ENCODE measurements at regions not wholly inside any gene's neighbourhood (a gene's known extent, or its start where the extent isn't known, plus 50 kb on each side); places are given as distances from the start of the nearest gene placed in this dataset.

DNA sequence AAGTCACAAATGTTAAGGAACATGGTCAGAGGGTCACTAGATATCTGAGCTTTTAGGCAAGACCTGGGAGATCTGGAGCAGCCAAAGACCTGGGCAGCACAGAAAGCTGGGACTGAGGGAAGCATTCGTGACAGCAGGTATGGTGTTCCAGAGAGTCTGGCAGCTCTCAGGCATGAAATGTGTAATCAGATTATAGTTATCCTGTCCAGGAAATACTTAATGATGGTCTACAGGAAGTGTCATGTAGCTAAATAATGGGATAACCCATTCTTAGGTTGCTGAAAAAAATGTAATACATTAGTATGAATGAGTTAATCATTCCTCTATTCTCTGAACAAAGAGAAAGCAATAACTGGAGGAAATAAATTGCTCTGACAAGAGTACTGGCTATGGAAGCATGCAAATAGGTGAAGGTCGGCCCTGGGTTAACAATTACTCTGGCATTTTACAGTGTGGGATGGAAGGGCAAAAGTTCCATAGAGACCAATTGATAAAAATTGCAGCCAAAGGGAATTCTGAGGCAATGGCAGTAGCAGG lies 740.5 kb downstream of the CBLN4 start:
- no peak for DNase-seq (ENCODE audit: low read depth in 2 of 2)

DNA sequence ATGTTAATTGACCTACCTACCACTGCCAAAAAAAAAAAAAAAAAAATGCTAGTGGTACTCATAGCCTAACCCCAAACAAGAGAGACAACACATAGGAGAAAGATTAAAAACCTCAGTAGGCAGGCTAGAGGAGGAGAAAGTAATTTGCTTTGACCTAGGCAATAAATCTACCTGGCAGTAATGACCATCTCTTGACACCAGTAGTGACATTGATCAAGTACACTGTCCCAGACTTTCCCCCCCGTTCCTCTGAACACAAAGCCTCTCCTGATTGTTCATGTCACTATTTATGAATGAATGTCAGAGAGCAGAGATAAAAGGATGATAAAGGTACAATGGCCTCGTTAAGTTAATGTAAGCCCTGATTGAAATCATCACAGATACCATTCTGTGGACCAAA lies 746.8 kb downstream of the CBLN4 start:
- DNase-seq (ENCODE audit: low read depth in 2 of 2) = no peak

DNA sequence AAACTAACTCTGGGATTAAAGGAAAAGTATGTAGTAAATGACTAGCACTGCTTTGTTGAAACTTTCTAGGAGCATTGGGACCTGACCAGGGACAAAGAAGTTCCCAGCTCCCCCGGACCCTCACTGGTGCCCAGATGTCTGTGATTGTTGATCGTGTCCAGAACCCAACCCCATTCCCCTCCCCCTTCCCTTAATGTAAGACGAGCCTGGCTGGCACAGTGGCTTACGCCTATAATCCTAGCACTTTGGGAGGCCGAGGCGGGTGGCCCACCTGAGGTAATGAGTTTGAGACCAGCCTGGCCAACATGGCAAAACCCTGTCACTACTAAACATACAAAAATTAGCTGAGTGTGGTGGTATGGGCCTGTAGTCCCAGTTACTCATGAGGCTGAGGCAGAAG lies 750.3 kb downstream of the CBLN4 start:
- no peak for DNase-seq (ENCODE audit: low read depth in 2 of 2)

DNA sequence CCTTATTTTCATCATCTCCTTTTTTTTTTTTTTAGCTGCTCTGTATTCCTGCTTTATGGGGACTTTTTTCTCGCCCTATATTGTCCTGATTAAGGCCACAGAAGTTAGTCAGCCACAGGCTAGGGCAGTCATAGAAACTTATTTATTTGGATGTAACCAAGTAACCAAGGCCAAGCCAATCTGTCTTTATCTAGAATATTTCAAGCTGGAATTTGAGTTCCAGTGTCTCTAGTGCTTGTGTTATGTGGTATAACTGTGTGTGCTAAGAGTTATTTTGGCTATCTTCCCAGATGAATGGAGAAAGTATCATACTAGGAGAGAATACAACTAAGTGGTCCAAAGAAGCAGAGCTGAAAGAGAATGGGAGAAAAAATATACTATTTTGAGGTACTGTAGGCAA lies 751.5 kb downstream of the CBLN4 start:
- peak in 1 of 2 experiments; percentile 9 for DNase-seq (ENCODE audit: low read depth in 2 of 2)

DNA sequence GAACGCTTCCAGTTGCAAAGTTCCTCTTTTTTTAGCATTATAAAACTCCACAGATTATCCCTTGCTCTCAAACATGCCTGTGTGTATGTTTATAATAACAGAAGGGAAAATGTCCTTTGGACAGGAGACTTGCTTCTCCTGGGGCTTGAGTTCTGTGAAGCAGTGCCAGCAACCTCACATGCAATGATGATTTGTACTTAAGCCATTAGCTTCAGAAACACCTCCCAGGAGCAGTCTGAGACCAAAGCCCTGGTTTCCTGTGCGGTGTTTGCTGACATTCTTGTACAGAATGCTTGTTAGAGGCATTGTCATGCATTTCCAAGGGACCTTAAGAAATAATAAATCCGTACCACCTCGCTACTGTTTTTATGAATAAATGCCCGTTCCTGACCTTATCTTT lies 752.8 kb downstream of the CBLN4 start:
- DNase-seq (ENCODE audit: low read depth in 2 of 2) = no peak

DNA sequence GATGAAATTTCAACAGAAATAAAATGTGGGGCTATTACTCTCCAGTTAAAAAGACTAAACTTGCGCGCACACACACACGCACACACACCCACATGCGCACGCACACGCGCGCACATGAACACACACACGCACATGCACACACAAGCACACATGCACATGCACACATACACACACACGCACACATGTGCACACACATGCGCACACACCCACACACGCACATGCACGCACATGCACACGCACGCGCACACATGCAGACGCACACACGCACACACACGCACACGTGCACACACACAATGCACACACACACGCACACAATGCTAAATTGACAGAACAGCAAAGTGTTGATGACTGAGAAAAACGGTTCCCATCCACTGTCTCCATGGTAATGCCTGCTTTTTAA lies 754.1 kb downstream of the CBLN4 start:
- DNase-seq (ENCODE audit: low read depth in 2 of 2) = no peak

DNA sequence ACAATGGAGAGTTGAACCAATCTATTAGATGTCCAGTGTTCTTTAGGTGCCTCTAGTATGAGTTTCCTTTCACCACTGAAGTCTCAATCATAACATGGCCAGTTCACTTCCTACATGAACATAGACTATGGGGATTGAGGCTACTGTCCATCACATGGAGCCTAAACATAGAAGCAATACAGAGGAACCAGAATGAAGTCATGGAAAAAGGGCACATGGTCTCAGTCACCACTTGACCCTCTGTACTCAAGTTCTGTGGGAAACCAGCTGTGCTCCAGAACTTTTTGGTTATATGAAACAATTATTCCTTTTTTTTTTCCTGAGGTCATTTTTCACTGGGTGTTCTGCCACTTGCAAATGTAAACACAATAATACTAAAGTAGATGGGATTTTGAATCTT lies 762.5 kb downstream of the CBLN4 start:
- no peak for DNase-seq (ENCODE audit: low read depth in 2 of 2)

DNA sequence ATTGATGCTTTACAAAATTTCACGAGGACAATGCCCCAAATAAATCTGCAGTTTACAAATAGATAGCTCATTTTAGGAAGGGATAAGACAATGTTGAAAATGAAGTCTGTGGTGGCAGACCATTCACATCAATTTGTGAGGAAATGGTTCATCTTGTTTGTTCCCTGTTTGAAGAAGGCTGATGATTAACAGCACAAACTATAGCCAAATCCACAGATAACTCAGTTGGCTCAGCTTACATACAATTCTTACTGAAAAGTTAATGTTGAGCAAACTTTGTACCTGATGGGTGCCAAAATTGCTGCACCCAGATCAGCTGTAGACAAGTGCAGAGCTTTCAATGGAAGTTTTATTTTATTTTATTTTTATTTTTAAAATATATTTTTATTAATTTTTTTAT lies 763.9 kb downstream of the DOK5 start:
- DNase-seq (ENCODE audit: low read depth in 2 of 2) = no peak

DNA sequence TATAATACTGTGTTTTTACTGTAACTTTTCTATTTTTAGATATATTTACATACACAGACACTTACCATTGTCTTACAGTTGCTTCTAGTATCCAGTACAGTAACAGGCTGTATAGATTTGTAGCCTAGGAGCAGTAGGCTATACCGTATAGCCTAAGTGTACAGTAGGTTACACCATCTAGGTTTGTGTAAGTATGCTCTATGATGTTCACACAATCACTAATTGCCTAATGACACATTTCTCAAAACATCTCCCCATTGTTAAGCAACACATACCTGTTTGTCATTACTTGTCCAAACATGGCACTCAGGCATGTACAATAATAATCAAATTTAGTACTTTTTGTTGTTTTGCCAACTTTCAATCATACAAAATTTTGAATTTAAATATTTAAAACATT lies 757.3 kb downstream of the DOK5 start:
- no peak for DNase-seq (ENCODE audit: low read depth in 2 of 2)

DNA sequence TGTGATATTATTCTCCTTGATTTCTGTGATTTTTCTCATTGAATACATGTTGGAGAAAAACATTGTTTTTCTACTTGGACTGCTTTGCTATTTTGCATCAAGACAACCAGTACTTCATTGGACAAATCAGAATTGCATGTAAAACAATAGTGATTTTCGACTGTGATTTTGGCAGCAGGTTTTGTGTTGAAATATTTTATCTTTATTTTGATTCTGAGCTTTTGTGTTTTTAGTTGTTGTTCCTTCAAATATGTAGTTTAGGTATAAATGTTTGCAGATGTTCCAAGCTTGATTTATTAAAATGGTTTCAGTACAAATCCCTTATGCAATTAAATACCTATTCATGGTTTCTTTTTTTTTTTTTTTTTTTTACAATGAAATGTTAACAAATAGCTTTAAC lies 754.1 kb downstream of the DOK5 start:
- no peak for DNase-seq (ENCODE audit: low read depth in 2 of 2)

DNA sequence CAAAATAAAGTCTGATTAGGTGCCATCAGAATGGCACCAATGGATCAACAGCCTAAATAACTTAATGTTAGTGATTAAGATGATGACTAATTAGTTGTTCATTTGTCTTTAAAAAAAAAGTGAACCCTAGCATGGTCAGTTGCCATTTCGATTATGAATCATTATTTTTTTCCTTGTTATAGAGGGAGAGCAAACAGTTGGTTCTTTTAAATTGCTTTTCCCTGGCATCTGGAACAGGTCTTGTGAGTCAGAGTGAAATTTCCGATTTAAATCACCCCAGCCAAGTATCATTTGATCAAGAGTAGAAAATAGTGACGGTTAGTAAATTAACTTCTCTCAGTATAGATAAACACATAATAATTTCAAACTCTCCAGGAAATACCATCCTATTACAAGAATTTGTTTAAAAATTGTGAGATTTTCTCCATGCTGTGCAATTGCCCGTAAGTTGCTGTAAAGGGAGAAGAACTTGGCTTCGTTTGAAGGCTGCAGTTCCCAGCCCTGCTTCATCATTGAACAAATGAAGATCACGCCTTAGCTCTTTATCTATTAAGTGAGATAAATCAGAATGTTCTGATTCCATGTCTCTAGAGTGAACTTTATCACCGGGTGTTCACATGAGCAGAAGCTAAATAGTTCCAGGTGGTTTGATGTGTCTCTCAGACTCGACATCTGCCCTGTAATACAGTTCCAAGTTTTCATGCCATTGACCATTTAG lies 741.3 kb downstream of the DOK5 start:
- no peak for DNase-seq (ENCODE audit: low read depth in 2 of 2)

DNA sequence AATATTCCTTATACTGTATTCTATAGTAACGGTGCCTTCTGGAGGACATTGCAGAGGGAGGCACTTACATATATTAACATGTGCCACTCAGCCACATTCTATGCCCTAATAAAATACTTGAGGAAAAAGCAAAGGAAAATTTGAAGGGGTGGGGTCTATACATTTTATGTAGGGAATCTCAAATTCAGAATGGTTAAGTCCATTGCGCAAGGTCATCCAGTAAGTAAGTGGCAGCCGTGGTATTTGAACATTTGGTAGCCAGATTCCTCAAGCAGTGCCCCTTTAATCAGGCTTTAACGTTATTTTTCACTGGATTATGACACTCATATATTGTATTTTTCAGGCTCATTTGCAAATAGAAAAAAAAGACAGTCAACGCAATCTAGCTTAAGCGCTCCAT lies 738.3 kb downstream of the DOK5 start:
- no peak for DNase-seq (ENCODE audit: low read depth in 2 of 2)

DNA sequence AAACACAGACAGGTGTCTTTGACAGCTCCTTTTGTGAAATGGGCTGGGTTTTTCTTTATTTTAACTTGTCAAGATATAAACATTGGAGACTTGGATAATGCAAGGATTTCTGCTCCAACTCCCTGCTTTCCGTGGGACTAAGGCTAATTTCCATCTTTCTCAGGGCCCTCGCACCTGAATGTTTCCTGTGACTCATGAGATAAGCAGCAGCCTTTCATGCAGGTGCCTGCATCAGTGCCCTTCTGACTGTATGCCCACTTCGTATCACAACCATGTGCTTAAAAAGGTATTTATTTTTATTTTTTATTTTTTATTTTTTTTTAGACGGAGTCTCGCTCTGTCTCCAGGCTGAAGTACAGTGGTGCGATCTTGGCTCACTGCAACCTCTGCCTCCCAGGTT lies 736.1 kb downstream of the DOK5 start:
- DNase-seq (ENCODE audit: low read depth in 2 of 2) = no peak

DNA sequence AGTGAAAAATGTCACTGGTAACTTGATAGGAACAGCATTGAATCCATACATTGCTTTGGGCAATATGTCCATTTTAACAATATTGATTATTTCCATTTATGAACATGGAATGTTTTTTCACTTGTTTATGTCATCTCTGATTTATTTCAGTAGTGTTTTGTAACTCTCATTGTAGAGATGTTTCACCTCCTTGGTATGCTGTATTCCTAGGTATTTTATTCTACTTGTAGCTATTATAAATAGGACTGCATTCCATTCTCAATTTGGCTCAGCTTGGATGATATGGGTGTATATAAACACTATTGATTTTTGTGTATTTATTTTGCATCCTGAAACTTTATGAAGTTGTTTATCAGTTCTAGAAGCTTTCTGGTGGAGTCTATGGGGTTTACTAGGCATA lies 730.3 kb downstream of the DOK5 start:
- DNase-seq (ENCODE audit: low read depth in 2 of 2) = no peak

DNA sequence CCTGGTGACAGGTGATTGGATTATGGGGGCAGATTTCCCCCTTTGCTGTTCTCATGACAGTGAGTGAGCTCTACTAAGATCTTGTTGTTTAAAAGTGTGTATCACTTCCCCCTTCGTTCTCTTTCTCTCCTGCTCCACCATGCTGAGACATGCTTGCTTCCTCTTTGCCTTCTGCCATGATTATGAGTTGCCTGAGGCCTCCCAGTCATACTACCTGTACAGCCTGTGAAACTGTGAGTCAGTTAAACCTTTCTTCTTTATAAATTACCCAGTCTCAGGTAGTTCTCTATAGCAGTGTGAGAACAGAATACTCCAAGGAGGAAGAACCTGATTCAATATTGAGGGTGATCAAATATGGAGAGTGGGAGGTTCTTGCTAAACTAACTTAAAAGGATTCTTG lies 724.9 kb downstream of the DOK5 start:
- no peak for DNase-seq (ENCODE audit: low read depth in 2 of 2)

DNA sequence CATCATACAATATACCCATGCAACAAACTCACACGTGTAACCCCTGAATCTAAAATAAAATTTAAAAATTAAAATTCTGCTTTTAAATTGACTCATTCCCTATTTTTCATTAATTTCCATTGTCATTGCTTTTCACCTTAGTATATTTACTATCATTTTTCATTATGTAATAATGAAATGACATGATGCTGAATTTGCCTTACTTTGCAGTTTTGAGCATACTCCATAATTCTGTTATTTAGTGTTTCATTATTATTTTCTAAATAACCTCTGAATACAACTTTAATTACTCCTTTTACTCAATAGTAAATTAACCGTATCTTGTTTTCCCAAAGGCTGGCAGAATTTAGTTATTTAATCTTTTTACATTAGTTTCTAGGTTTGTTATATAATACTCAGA lies 719.6 kb downstream of the DOK5 start:
- no peak for DNase-seq (ENCODE audit: low read depth in 2 of 2)

DNA sequence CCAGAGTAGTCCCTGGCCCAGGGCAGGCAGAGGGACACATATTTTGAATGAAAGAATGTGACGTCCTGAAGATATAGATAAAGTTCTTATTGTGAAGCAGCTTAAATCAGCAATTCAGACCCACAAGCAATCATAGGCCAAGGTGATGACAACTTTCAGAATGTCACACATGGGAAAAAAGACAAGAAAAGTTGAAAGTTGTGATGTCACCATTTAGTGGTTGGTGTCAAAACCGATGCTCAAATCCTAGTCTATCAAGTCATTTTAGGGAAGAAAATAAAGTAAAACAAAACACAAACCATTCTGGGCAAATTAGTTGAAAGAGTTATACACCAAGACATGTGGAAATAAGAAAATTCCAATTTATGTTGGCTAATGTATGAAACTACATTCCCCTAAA lies 710.8 kb downstream of the DOK5 start:
- DNase-seq (ENCODE audit: low read depth in 2 of 2) = no peak

DNA sequence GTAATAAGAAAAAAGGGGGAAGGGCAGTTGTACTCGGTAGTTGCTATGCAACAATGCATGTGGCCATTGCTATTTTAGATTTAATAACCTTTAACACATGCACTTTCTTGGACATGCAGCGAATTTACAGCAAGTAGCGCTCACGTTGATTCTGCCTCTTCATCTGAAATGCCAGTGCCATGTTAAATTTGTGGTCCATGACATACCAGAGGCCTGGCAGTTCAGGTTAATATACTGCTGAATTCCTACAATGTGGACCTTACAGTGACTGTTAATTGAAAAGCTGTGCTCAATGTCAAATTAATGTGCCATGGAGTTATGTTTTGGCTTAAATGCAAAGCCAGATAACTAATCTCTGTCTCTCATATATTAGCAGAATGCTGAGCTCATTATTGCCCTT lies 699.7 kb downstream of the DOK5 start:
- DNase-seq (ENCODE audit: low read depth in 2 of 2) = no peak

DNA sequence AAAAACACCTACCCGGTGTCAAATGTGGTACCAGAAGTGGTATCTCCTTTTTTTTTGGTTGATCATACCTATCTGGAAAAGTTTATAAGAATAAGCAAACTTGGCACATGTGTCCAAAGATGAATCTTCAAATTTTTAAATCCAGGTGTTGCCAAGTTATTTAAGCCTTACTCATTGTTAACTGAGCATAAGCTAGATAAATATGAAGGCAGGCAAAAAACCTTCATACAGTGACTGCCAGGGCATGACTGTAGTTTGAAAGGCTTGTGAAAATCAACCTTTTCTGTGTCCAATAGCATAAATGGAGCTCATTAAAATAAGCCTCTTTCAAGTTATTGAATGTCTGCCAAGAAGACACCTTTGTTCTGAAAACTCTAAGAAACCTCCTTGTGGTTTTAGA lies 699.2 kb downstream of the DOK5 start:
- DNase-seq (ENCODE audit: low read depth in 2 of 2) = no peak

DNA sequence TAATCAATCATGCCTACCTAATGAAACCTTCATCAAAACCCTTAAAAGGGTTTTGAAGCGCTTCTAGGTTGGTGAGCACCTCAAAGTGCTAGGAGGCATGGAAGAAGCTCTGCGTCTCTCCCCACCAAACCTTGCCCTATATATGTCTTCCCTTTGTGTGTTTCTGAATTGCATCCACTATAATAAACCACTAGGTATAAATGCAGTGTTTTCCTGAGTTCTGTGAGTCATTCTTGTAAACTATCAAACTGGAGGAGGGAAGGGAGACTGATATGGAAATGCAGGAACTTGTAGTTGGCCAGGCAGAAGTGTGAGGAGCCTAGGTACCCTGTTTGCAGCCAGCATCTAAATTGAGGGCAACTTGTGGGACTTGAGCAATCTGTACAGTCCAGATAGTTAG lies 698.8 kb downstream of the DOK5 start:
- no peak for DNase-seq (ENCODE audit: low read depth in 2 of 2)

DNA sequence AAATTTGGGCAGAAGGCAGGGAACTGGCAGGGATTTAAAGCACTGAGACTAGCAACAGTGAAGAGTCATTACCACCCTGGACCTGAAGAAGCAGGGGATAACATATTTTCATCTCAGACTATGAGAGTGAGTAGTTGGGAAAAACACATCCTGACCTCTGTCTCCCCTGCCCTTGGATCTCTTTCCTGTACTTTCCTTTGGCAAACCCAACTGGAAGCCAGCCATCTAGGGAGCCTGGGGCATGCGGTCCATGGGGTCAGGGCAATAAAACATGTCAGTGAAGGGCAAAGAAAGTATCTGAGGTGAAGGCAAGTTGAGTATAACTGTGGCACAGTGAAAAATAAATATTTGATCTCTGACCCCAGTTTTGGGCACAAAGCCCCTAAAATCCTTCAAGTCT lies 698.2 kb downstream of the DOK5 start:
- DNase-seq (ENCODE audit: low read depth in 2 of 2) = no peak

DNA sequence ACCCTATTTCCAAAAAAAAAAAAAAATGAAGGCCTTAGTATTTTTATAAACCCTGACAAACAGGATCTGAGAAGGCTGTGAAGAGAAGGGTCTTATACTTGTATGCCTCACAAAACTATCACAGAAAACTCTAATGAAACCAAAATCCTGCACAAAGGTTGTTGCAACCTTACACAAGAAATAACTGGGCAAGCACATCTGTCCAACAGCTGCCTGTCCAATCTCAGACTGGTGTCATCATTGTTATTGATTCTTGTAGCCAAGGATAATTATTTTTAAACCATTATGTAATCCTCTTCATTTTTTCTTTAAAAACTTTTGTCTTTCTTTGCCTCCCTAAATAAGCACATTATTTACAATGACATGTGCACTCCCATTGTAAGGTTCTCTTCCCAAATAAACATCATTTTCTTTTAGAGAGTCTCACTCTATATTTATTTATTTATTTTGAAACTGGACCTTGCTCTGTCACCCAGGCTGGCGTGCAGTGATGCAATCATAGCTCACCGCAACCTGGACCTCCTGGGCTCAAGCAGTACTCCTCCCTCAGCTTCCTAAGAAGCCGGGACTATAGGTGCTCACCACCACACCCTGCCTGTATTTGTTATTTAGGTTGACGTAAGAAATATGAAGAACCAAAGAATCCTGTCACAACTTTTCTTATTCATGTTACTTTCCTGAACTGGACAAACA lies 697.1 kb downstream of the DOK5 start:
- no peak for DNase-seq (ENCODE audit: low read depth in 2 of 2)

DNA sequence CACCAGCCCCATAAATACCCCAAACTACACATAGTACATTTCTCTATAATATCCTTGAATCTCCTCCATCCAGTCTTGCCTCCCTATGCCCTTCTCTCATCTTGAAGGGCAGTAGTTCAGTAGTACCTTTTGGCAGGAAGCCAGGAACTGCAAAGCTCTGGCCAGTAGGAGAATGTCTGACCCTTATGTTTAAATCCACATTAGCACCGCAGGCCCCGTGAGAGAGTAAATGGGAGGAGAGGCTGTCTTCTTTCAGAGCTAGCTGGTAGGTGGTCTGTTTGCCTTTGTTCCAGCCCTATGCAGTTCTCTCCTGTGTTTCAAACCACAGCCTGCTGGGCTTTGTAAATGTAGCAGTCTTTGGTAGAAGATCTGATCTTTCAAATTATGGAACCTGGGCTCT lies 690.7 kb downstream of the DOK5 start:
- no peak for DNase-seq (ENCODE audit: low read depth in 2 of 2)

DNA sequence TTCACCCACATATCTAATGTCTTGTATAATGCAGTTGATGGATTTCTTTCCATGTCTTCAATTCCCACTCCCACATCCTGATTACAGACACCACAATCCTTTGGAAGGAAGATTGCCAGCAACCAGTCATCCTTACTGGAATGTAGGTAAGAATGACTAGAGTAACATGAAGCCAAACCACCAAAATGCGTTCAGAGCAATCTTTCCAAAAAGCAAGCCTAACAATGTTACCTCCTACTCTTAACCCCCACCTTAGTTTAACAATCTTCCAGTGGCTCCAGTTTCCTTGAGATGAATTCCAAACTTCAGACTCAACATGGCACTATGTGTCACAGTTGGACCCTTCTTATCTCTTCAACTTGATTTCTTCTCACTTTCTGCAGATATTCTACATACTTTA lies 685.6 kb downstream of the DOK5 start:
- DNase-seq (ENCODE audit: low read depth in 2 of 2) = peak; percentile 69 to 76
